GM21390 (cell line): ENCODE measurements at regions not wholly inside any gene's neighbourhood (a gene's known extent, or its start where the extent isn't known, plus 50 kb on each side); places are given as distances from the start of the nearest gene placed in this dataset.

Experiments used
- ATAC-seq: cut with Tn5 transposase; IDR thresholded peaks from one replicate; pipeline ENCODE4 v1.9.1; 2021; ENCODE audit not compliant: unreplicated experiment

- ATAC-seq = no peak
Observed at GRCh38 chr2:163370169-163370886, 365.5 kb downstream of the FIGN start.

GRCh38 chr2:163369111-163369510, 366.7 kb downstream of the FIGN start:
- ATAC-seq = no peak

GRCh38 chr2:163368655-163369054, 367.2 kb downstream of the FIGN start:
- ATAC-seq = no peak

GRCh38 chr2:163367825-163368582, 367.8 kb downstream of the FIGN start:
- ATAC-seq = no peak

GRCh38 chr2:163364736-163365135, 371.1 kb downstream of the FIGN start:
- no peak for ATAC-seq

GRCh38 chr2:163353551-163353950, 382.3 kb downstream of the FIGN start:
- ATAC-seq = no peak

- ATAC-seq = no peak
Observed at GRCh38 chr2:163351966-163352365, 383.8 kb downstream of the FIGN start.

GRCh38 chr2:163351143-163351542, 384.7 kb downstream of the FIGN start:
- no peak for ATAC-seq

- ATAC-seq = no peak
Observed at GRCh38 chr2:163348857-163349380, 386.9 kb downstream of the FIGN start.

- ATAC-seq = no peak
Observed at GRCh38 chr2:163347982-163348856, 387.6 kb downstream of the FIGN start.

- peak; percentile 85 for ATAC-seq
Observed at GRCh38 chr2:163345795-163346573, 389.8 kb downstream of the FIGN start.

- ATAC-seq = no peak
Observed at GRCh38 chr2:163343316-163343715, 392.5 kb downstream of the FIGN start.

- no peak for ATAC-seq
Observed at GRCh38 chr2:163341426-163341825, 394.4 kb downstream of the FIGN start.

- ATAC-seq = no peak
Observed at GRCh38 chr2:163338270-163338669, 397.5 kb downstream of the FIGN start.

- ATAC-seq = no peak
Observed at GRCh38 chr2:163324677-163325076, 411.1 kb downstream of the FIGN start.

GRCh38 chr2:163319006-163319405, 416.8 kb downstream of the FIGN start:
- no peak for ATAC-seq

- no peak for ATAC-seq
Observed at GRCh38 chr2:163314712-163315111, 421.1 kb downstream of the FIGN start.

GRCh38 chr2:163312713-163313112, 423.1 kb downstream of the FIGN start:
- no peak for ATAC-seq

- ATAC-seq = no peak
Observed at GRCh38 chr2:163306647-163307046, 429.2 kb downstream of the FIGN start.

- ATAC-seq = no peak
Observed at GRCh38 chr2:163302141-163302540, 433.7 kb downstream of the FIGN start.
